GM19397 (cell line): ENCODE measurements at regions not wholly inside any gene's neighbourhood (a gene's known extent, or its start where the extent isn't known, plus 50 kb on each side); places are given as distances from the start of the nearest gene placed in this dataset.

ENCODE experiments used
- ATAC-seq: cut with Tn5 transposase; IDR thresholded peaks from one replicate; pipeline ENCODE4 v1.9.1; 2021; ENCODE audit warnings: mild to moderate bottlenecking, moderate library complexity; ENCODE audit not compliant: unreplicated experiment

GRCh38 chr9:129278391-129279237 lies 100.6 kb upstream of the IER5L start:
- ATAC-seq: no peak

GRCh38 chr9:129276486-129277230 lies 98.6 kb upstream of the IER5L start:
- no peak for ATAC-seq

- no peak for ATAC-seq
Observed at GRCh38 chr9:129275626-129276247, 97.7 kb upstream of the IER5L start.

- ATAC-seq: no peak
Observed at GRCh38 chr9:129273941-129274684, 96.1 kb upstream of the IER5L start.

GRCh38 chr9:129273136-129273895 lies 95.3 kb upstream of the IER5L start:
- ATAC-seq: no peak

GRCh38 chr9:129272348-129273025 lies 94.4 kb upstream of the IER5L start:
- no peak for ATAC-seq

GRCh38 chr9:129270903-129271431 lies 92.9 kb upstream of the IER5L start:
- ATAC-seq: no peak

GRCh38 chr9:129270205-129270604 lies 92.1 kb upstream of the IER5L start:
- peak; percentile 70 for ATAC-seq

GRCh38 chr9:129267141-129267540 lies 89.1 kb upstream of the IER5L start:
- ATAC-seq: no peak

GRCh38 chr9:129266536-129266935 lies 88.5 kb upstream of the IER5L start:
- ATAC-seq: no peak

- no peak for ATAC-seq
Observed at GRCh38 chr9:129264388-129264787, 86.3 kb upstream of the IER5L start.

GRCh38 chr9:129263836-129264235 lies 85.8 kb upstream of the IER5L start:
- no peak for ATAC-seq

GRCh38 chr9:129262261-129262660 lies 84.2 kb upstream of the IER5L start:
- no peak for ATAC-seq

GRCh38 chr9:129259375-129259774 lies 81.3 kb upstream of the IER5L start:
- ATAC-seq: no peak

- ATAC-seq: no peak
Observed at GRCh38 chr9:129258823-129259301, 80.8 kb upstream of the IER5L start.

GRCh38 chr9:129258124-129258822 lies 80.2 kb upstream of the IER5L start:
- peak; percentile 61 for ATAC-seq

- no peak for ATAC-seq
Observed at GRCh38 chr9:129256959-129257713, 79.1 kb upstream of the IER5L start.
